HepG2 (cell line): ENCODE measurements at regions not wholly inside any gene's neighbourhood (a gene's known extent, or its start where the extent isn't known, plus 50 kb on each side); places are given as distances from the start of the nearest gene placed in this dataset.
"Not testable (repeated sequence)": the region's sequence is repeated elsewhere in the genome, so short reads cannot be mapped to it uniquely, and the experiment has no call there.

Experiments
- ATAC-seq: fragments of 200-7000 bp; cut with Tn5 transposase; 3 replicates; pipeline ENCODE4 v1.9.1; 2020; ENCODE audit warnings: mild to moderate bottlenecking, moderate library complexity
- BruUV-seq: library from RNA; stranded (reverse); fragments of 400-500 nt; replicated peaks from 2 replicates; lab custom pipeline; 2021; lab: Mats Ljungman, UMichigan
- CTCF ChIA-PET: fragments of 300-600 bp; formaldehyde crosslinking; extraction: SDS; loops from one replicate; lab custom pipeline; 2021; ENCODE audit warnings: low total read pairs, inconsistent platforms, low intra/inter-chr PET ratio; lab: Yijun Ruan, JAX
- POLR2A ChIA-PET: fragments of 350-600 bp; sonication (Branson Sonifier 250); formaldehyde crosslinking; loops from one replicate; lab custom pipeline; 2020; ENCODE audit warnings: antibody characterized with exemption, inconsistent platforms; lab: Yijun Ruan, JAX
- DNase-seq: peaks from one replicate; pipeline ENCODE4 v3.0.0-alpha.2; 2015; ENCODE audit warnings: low spot score
- FAIRE-seq: peaks from 3 replicates; lab custom pipeline; 2011; peaks lifted over from hg19 to GRCh38; lab: Jason Lieb, UNC
- H2AFZ ChIP-seq: one replicate; pipeline ENCODE4 v1.6.1; 2011; ENCODE audit warnings: low read length, inconsistent platforms
- H3K27ac ChIP-seq: fragments of 300-600 bp; 3 replicates; pipeline ENCODE4 v1.8.0; 2011; ENCODE audit warnings: mixed run types, mild to moderate bottlenecking, mixed read lengths, low read length, inconsistent platforms; ENCODE audit not compliant: insufficient read depth; ENCODE audit errors: extremely low read length
- H3K27me3 ChIP-seq, 2 experiments: fragments of 200-600 bp in 1 of 2; 2 replicates in 1 of 2; 3 replicates in 1 of 2; pipeline versions ENCODE4 v1.6.0 to v1.8.0; 2011; ENCODE audit warnings: low read length in 2 of 2, mild to moderate bottlenecking in 2 of 2, moderate library complexity in 2 of 2, inconsistent platforms in 1 of 2; ENCODE audit not compliant: insufficient read depth in 2 of 2, control insufficient read depth in 1 of 2
- H3K36me3 ChIP-seq, 2 experiments: fragments of 200-600 bp in 1 of 2; replicated peaks in 1 of 2; 2 replicates in 1 of 2; 3 replicates in 1 of 2; pipeline versions ENCODE4 v1.5.1 to v1.8.0; 2011; ENCODE audit warnings: low read length in 2 of 2, inconsistent platforms in 1 of 2; ENCODE audit not compliant: insufficient read depth in 2 of 2, control insufficient read depth in 1 of 2
- H3K4me1 ChIP-seq: 2 replicates; pipeline ENCODE4 v1.5.1; 2012; ENCODE audit warnings: low read length, inconsistent platforms; ENCODE audit not compliant: insufficient read depth
- H3K4me2 ChIP-seq: 2 replicates; pipeline ENCODE4 v1.6.0; 2011; ENCODE audit warnings: low read depth, low read length, inconsistent platforms
- H3K4me3 ChIP-seq, 3 experiments: fragments of 200-600 bp in 1 of 3; sonication (generic), shearing (Covaris generic) in 1 of 3; replicated peaks in 1 of 3; 2 replicates each; pipeline ENCODE4 v1.5.1; 2011 to 2016; ENCODE audit warnings: low read length in 3 of 3, inconsistent platforms in 2 of 3, low read depth in 2 of 3, mild to moderate bottlenecking in 2 of 3, control low read depth in 1 of 3, mixed read lengths in 1 of 3; ENCODE audit not compliant: insufficient read depth in 1 of 3
- H3K79me2 ChIP-seq: one replicate; pipeline ENCODE4 v1.6.1; 2011; ENCODE audit warnings: low read length, inconsistent platforms; ENCODE audit not compliant: insufficient read depth
- H3K9ac ChIP-seq: 2 replicates; pipeline ENCODE4 v1.6.0; 2011; ENCODE audit warnings: mild to moderate bottlenecking, low read depth, low read length, inconsistent platforms; ENCODE audit not compliant: insufficient read depth
- H3K9me3 ChIP-seq: 2 replicates; pipeline ENCODE4 v1.5.1; 2012; ENCODE audit warnings: mild to moderate bottlenecking, low read length
- H4K20me1 ChIP-seq: 2 replicates; pipeline ENCODE4 v1.6.0; 2011; ENCODE audit warnings: inconsistent platforms, mild to moderate bottlenecking, low read length, moderate library complexity; ENCODE audit not compliant: insufficient read depth
- FOXK2 ChIP-seq: fragments of 450-650 bp; IDR thresholded peaks from 2 replicates; pipeline ENCODE4 v1.6.1; 2016
- HOXD1 ChIP-seq: sonication (generic); formaldehyde crosslinking; IDR thresholded peaks from 2 replicates; pipeline ENCODE4 v1.5.0; 2020; ENCODE audit warnings: missing genetic modification reagents
- KMT2B ChIP-seq: IDR thresholded peaks from 2 replicates; pipeline ENCODE4 v1.6.1; 2016; ENCODE audit warnings: missing genetic modification reagents, missing compliant biosample characterization
- MIER2 ChIP-seq: IDR thresholded peaks from 2 replicates; pipeline ENCODE4 v1.6.1; 2016; ENCODE audit warnings: missing biosample characterization, missing genetic modification reagents
- RFX3 ChIP-seq: IDR thresholded peaks from 2 replicates; pipeline ENCODE4 v1.6.1; 2016; ENCODE audit warnings: missing biosample characterization, missing genetic modification reagents
- TCF7L2 ChIP-seq: IDR thresholded peaks from 2 replicates; pipeline ENCODE4 v1.6.1; 2011; ENCODE audit warnings: mild to moderate bottlenecking, low read depth, low read length, moderate library complexity
- ZBTB1 ChIP-seq: sonication (generic); formaldehyde crosslinking; IDR thresholded peaks from 2 replicates; pipeline ENCODE4 v1.4.0; 2020; ENCODE audit warnings: missing genetic modification reagents, borderline replicate concordance
- ZBTB20 ChIP-seq: sonication (generic); formaldehyde crosslinking; IDR thresholded peaks from 2 replicates; pipeline ENCODE4 v1.8.1; 2023; ENCODE audit warnings: missing genetic modification reagents, low read depth, mild to moderate bottlenecking, borderline replicate concordance
- ZNF101 ChIP-seq: sonication (generic); formaldehyde crosslinking; IDR thresholded peaks from 2 replicates; pipeline ENCODE4 v1.4.0; 2020; ENCODE audit warnings: mild to moderate bottlenecking, low read depth, missing genetic modification reagents, borderline replicate concordance
- ZNF382 ChIP-seq: sonication (generic); formaldehyde crosslinking; IDR thresholded peaks from 2 replicates; pipeline ENCODE4 v1.5.0; 2020; ENCODE audit warnings: missing genetic modification reagents, mild to moderate bottlenecking, borderline replicate concordance
- ZNF484 ChIP-seq: sonication (generic); formaldehyde crosslinking; IDR thresholded peaks from 2 replicates; pipeline ENCODE4 v1.5.1; 2020; ENCODE audit warnings: mild to moderate bottlenecking, low read depth, missing genetic modification reagents, borderline replicate concordance
- ZNF550 ChIP-seq: sonication (generic); formaldehyde crosslinking; IDR thresholded peaks from 2 replicates; pipeline ENCODE4 v1.4.0; 2020; ENCODE audit warnings: mild to moderate bottlenecking, missing genetic modification reagents, borderline replicate concordance
- ZNF83 ChIP-seq: sonication (generic); formaldehyde crosslinking; IDR thresholded peaks from 2 replicates; pipeline ENCODE4 v1.4.0; 2020; ENCODE audit warnings: missing genetic modification reagents, mild to moderate bottlenecking, borderline replicate concordance
- WGBS: methylation state at CpG from one replicate; pipeline ENCODE4 v1.1.6; 2017; ENCODE audit warnings: low lambda C conversion rate; 5-methylcytosine and 5-hydroxymethylcytosine counted together
- in situ Hi-C: cut with HindIII; loops from 2 replicates; pipeline ENCODE4 v1.10.0; 2017; ENCODE audit warnings: low pct_unique_long_range_greater_than_20kb; ENCODE audit not compliant: extremely low pct_ligation_motif_present
- intact Hi-C: fragments of 100-400 bp; cut with micrococcal nuclease; formaldehyde crosslinking; loops from one replicate; pipeline ENCODE4 v1.10.0; 2022; ENCODE audit not compliant: unreplicated experiment
- TF ChIP-seq, protein P1 (sequence below): sonication (generic); formaldehyde crosslinking; IDR thresholded peaks from 2 replicates; pipeline ENCODE4 v1.8.1; 2023; ENCODE audit warnings: mild to moderate bottlenecking, missing genetic modification reagents

GRCh38 chr12:74170645-74171477 lies 366.8 kb upstream of the ATXN7L3B start:
- Histone ChIP-seq H3K4me1 (no peaks in the 10 kb centered on the region), H3K9me3 (peaks cover 15% of the 10 kb centered on the region; the same call in 1 of the 2 replicates), H3K4me2 (no peak overlapping the region), H3K4me3 (no peak overlapping the region), H2AFZ (no peak overlapping the region), H3K9ac (no peak overlapping the region), H3K27me3 (no peaks in the 10 kb centered on the region), H4K20me1 (no peaks in the 10 kb centered on the region), H3K79me2 (no peaks in the 10 kb centered on the region), H3K27ac (no peak overlapping the region), H3K36me3 (no peaks in the 10 kb centered on the region)
- FAIRE-seq = no peak
- CTCF ChIA-PET = no interaction called here
- no peak for ATAC-seq
- intact Hi-C loops = no loop called here
- POLR2A ChIA-PET = no interaction called here
- TF ChIP-seq KMT2B (no peak), MIER2 (CRISPR knock-in tag) (no peak), ZNF101 (CRISPR knock-in tag) (no peak), FOXK2 (no peak), RFX3 (no peak), ZNF382 (no peak), ZBTB20 (no peak), ZNF83 (no peak)
- no TSS peak for BruUV-seq
- WGBS = 72% methylated on average over 32 of the region's 42 CpGs
- in situ Hi-C loops = no loop called here
- no peak for DNase-seq

- WGBS = 76% methylated on average over 17 of the region's 19 CpGs
- H3K27ac ChIP-seq = no peak overlapping the region
- no peaks in the 10 kb centered on the region for H3K36me3 ChIP-seq
- H3K4me2 ChIP-seq = no peak overlapping the region
- no peaks in the 10 kb centered on the region for H4K20me1 ChIP-seq
- no peaks in the 10 kb centered on the region for H3K27me3 ChIP-seq
- ChIA-PET CTCF (no interaction called here), POLR2A (no interaction called here)
- peaks cover 20% of the 10 kb centered on the region for H3K9me3 ChIP-seq
- ATAC-seq = no peak
- no peak for DNase-seq
- TF ChIP-seq, protein P1, sequence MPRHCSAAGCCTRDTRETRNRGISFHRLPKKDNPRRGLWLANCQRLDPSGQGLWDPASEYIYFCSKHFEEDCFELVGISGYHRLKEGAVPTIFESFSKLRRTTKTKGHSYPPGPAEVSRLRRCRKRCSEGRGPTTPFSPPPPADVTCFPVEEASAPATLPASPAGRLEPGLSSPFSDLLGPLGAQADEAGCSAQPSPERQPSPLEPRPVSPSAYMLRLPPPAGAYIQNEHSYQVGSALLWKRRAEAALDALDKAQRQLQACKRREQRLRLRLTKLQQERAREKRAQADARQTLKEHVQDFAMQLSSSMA = no peak
- TF ChIP-seq ZNF550 (CRISPR knock-in tag) (no peak), HOXD1 (CRISPR knock-in tag) (no peak), ZBTB1 (no peak), TCF7L2 (no peak), ZNF484 (CRISPR knock-in tag) (no peak)
- H3K9ac ChIP-seq = no peak overlapping the region
- H3K4me3 ChIP-seq = no peak overlapping the region
- H2AFZ ChIP-seq = no peak overlapping the region
- intact Hi-C loops (no loop called here), in situ Hi-C loops (no loop called here)
- BruUV-seq = no TSS peak
- H3K79me2 ChIP-seq = no peaks in the 10 kb centered on the region
- H3K4me1 ChIP-seq = no peaks in the 10 kb centered on the region
- no peak for FAIRE-seq
Measured at GRCh38 chr12:74171478-74171909, 366.1 kb upstream of the ATXN7L3B start.

- H3K27ac ChIP-seq, H3K4me1 ChIP-seq, H3K79me2 ChIP-seq, H3K4me3 ChIP-seq, POLR2A ChIA-PET, H2AFZ ChIP-seq, BruUV-seq, H3K27me3 ChIP-seq, FAIRE-seq, H4K20me1 ChIP-seq, H3K4me2 ChIP-seq, CTCF ChIA-PET, in situ Hi-C loops, intact Hi-C loops, H3K9ac ChIP-seq, DNase-seq, ATAC-seq, H3K36me3 ChIP-seq: not testable (repeated sequence)
- 6% methylated on average over 4 of the region's 4 CpGs for WGBS
- peaks cover 54% of the 10 kb centered on the region for H3K9me3 ChIP-seq
Measured at GRCh38 chr12:74174961-74175360, 362.7 kb upstream of the ATXN7L3B start.
